IMR-90 (cell line): ENCODE measurements at regions not wholly inside any gene's neighbourhood (a gene's known extent, or its start where the extent isn't known, plus 50 kb on each side); places are given as distances from the start of the nearest gene placed in this dataset.

Experiments
- CEBPB ChIP-seq: IDR thresholded peaks from 2 replicates; pipeline ENCODE4 v1.6.1; 2012; ENCODE audit warnings: low read depth, low read length, improper control_type of control experiment
- CHD1 ChIP-seq: IDR thresholded peaks from 2 replicates; pipeline ENCODE4 v1.6.1; 2012; ENCODE audit warnings: low read depth, low read length, improper control_type of control experiment
- CTCF ChIP-seq: conservative IDR thresholded peaks from 2 replicates; pipeline ENCODE4 v1.5.1; 2012; ENCODE audit warnings: mild to moderate bottlenecking, low read depth, low read length, improper control_type of control experiment
- ELK1 ChIP-seq: fragments of 150-350 bp; IDR thresholded peaks from 2 replicates; pipeline ENCODE4 v1.6.1; 2016; ENCODE audit warnings: low read depth, mild to moderate bottlenecking, low read length, moderate library complexity, borderline replicate concordance
- FOS ChIP-seq: fragments of 150-350 bp; IDR thresholded peaks from 2 replicates; pipeline ENCODE4 v1.6.1; 2016; ENCODE audit warnings: low read depth, low read length
- MAZ ChIP-seq: IDR thresholded peaks from 2 replicates; pipeline ENCODE4 v1.6.1; 2012; ENCODE audit warnings: low read depth, mild to moderate bottlenecking, low read length, improper control_type of control experiment, moderate library complexity, borderline replicate concordance
- POLR2A ChIP-seq: IDR thresholded peaks from 2 replicates; pipeline ENCODE4 v1.6.1; 2012; ENCODE audit warnings: mild to moderate bottlenecking, low read depth, low read length
- RAD21 ChIP-seq: IDR thresholded peaks from 2 replicates; pipeline ENCODE4 v1.6.1; 2012; ENCODE audit warnings: low read length, improper control_type of control experiment
- RCOR1 ChIP-seq: IDR thresholded peaks from 2 replicates; pipeline ENCODE4 v1.6.1; 2012; ENCODE audit warnings: mild to moderate bottlenecking, low read length, improper control_type of control experiment; ENCODE audit not compliant: insufficient replicate concordance
- RFX5 ChIP-seq: IDR thresholded peaks from 2 replicates; pipeline ENCODE4 v1.8.0; 2012; ENCODE audit warnings: low read depth, mild to moderate bottlenecking, low read length, moderate library complexity
- SMC3 ChIP-seq: fragments of 150-350 bp; IDR thresholded peaks from 2 replicates; pipeline ENCODE4 v1.6.1; 2016; ENCODE audit warnings: low read depth, mild to moderate bottlenecking, antibody characterized with exemption, low read length, moderate library complexity
- USF2 ChIP-seq: fragments of 150-350 bp; IDR thresholded peaks from 2 replicates; pipeline ENCODE4 v1.6.1; 2017; ENCODE audit warnings: mild to moderate bottlenecking, antibody characterized with exemption, low read length, low read depth

- no peak for TF ChIP-seq CEBPB
- TF ChIP-seq POLR2A, result no peak
- no peak for TF ChIP-seq CTCF
- TF ChIP-seq RCOR1, result peak; percentile 7
- no peak for TF ChIP-seq RFX5
- peak; percentile 27; the same call in 1 of the 2 replicates for TF ChIP-seq SMC3
- TF ChIP-seq FOS, result peak; percentile 99
- TF ChIP-seq RAD21, result no peak; the same call in 1 of the 2 replicates
- TF ChIP-seq ELK1, result no peak
- peak; percentile 80 for TF ChIP-seq USF2
- TF ChIP-seq MAZ, result peak; percentile 91
- TF ChIP-seq CHD1, result no peak
These were observed 102.1 kb downstream of the CEBPB start for GRCh38 chr20:50292591-50293283.
